GM06990 (cell line): ENCODE measurements at regions not wholly inside any gene's neighbourhood (a gene's known extent, or its start where the extent isn't known, plus 50 kb on each side); places are given as distances from the start of the nearest gene placed in this dataset.

Experiments used
- DNase-seq: peaks from one replicate; pipeline ENCODE4 v3.0.0-alpha.2; 2011; ENCODE audit not compliant: insufficient read length; ENCODE audit errors: extremely low read depth
- H3K27me3 ChIP-seq: replicated peaks from 2 replicates; pipeline ENCODE4 v1.6.0; 2011; ENCODE audit warnings: low read length; ENCODE audit not compliant: control insufficient read depth, insufficient read depth
- H3K36me3 ChIP-seq: 2 replicates; pipeline ENCODE4 v1.5.1; 2011; ENCODE audit warnings: low read length; ENCODE audit not compliant: control insufficient read depth, insufficient read depth
- H3K4me3 ChIP-seq: replicated peaks from 2 replicates; pipeline ENCODE4 v1.5.1; 2011; ENCODE audit warnings: low read depth, mild to moderate bottlenecking, control low read depth, low read length
- CTCF ChIP-seq: IDR thresholded peaks from 2 replicates; pipeline ENCODE4 v1.5.1; 2011; ENCODE audit warnings: low read length, control low read depth, mild to moderate bottlenecking, inconsistent platforms; ENCODE audit not compliant: insufficient read depth, poor library complexity, severe bottlenecking

DNA sequence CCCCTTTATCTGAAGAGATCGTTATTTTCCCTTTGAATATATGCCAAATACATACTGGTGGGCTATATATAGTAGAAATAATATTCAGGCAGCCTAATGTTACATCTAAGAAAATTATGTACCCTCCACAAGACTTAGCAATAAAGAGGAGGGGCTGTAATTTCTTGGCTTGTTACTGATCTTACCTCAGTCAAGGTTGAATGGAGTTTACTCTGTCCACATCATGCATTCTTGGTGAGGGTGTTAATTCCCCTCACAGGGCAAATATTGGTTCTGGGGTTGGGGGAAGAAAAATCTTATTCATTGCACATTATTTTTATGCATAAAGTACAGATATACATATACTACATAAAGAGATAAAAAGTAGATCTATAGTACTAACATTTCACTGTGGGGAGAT lies 145.8 kb upstream of the ANK3 start:
- H3K4me3 ChIP-seq: no peak overlapping the region
- DNase-seq: no peak
- no peak for TF ChIP-seq CTCF
- no peaks in the 10 kb centered on the region for H3K27me3 ChIP-seq
- no peaks in the 10 kb centered on the region for H3K36me3 ChIP-seq

GRCh38 chr10:60534761-60535389 lies 145.2 kb upstream of the ANK3 start:
- Histone ChIP-seq H3K36me3 (no peaks in the 10 kb centered on the region), H3K4me3 (no peak overlapping the region), H3K27me3 (no peaks in the 10 kb centered on the region)
- no peak for TF ChIP-seq CTCF
- no peak for DNase-seq

- no peak overlapping the region for H3K4me3 ChIP-seq
- DNase-seq: no peak
- no peaks in the 10 kb centered on the region for H3K27me3 ChIP-seq
- no peaks in the 10 kb centered on the region for H3K36me3 ChIP-seq
- TF ChIP-seq CTCF: no peak
These were observed 143.2 kb upstream of the ANK3 start for GRCh38 chr10:60532696-60533468.

- TF ChIP-seq CTCF: no peak
- no peak for DNase-seq
- Histone ChIP-seq H3K27me3 (no peaks in the 10 kb centered on the region), H3K36me3 (no peaks in the 10 kb centered on the region), H3K4me3 (no peak overlapping the region)
These were observed 141.3 kb upstream of the ANK3 start for GRCh38 chr10:60531006-60531405.

- no peak for TF ChIP-seq CTCF
- Histone ChIP-seq H3K36me3 (no peaks in the 10 kb centered on the region), H3K27me3 (no peaks in the 10 kb centered on the region), H3K4me3 (no peak overlapping the region)
- no peak for DNase-seq
These were observed 138.0 kb upstream of the ANK3 start for GRCh38 chr10:60527676-60528075.
